D341Med (cell line): ENCODE measurements at regions not wholly inside any gene's neighbourhood (a gene's known extent, or its start where the extent isn't known, plus 50 kb on each side); places are given as distances from the start of the nearest gene placed in this dataset.

ENCODE experiments used
- DNase-seq: peaks from one replicate; pipeline ENCODE4 v3.0.0; 2012; ENCODE audit warnings: low spot score

DNA sequence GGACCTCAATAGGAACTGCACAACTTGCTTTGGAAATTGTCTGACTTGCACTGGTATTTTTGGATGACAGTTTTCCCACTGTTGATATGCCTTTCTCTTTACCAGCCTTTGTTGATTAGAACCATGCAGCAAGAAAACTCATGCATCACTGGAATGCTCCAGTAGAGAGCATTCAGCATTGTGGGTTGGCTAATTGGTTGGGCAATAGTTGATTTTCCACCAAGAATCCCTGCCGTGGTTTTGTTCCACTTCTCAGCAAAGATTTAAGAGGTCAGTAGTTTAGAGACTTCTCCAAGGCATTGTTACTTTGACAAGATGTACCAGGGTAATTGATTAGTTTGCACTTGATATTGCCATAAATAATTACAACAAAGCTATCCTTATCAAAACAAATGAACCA is 260.0 kb downstream of the DHX35 start:
- no peak for DNase-seq

DNA sequence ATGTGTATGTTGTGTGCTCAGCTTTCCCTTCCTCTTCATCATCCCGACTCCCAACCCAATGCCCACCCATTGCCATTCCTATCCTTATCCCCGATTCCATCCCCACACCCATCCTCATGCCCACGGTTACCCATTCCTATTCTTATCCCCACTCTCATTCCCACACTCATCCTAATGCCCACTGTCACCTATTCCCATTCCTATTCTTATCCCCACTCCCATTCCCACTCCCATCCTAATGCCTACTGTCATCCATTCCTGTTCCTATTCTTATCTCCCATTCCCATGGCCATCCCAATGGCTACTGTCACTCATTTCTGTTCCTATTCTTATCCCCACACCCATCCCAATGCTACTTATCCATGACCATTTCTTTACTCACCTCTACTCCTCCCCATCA is 254.1 kb downstream of the DHX35 start:
- DNase-seq = no peak

GRCh38 chr20:39214828-39215227 is 252.7 kb downstream of the DHX35 start:
- DNase-seq = no peak

DNA sequence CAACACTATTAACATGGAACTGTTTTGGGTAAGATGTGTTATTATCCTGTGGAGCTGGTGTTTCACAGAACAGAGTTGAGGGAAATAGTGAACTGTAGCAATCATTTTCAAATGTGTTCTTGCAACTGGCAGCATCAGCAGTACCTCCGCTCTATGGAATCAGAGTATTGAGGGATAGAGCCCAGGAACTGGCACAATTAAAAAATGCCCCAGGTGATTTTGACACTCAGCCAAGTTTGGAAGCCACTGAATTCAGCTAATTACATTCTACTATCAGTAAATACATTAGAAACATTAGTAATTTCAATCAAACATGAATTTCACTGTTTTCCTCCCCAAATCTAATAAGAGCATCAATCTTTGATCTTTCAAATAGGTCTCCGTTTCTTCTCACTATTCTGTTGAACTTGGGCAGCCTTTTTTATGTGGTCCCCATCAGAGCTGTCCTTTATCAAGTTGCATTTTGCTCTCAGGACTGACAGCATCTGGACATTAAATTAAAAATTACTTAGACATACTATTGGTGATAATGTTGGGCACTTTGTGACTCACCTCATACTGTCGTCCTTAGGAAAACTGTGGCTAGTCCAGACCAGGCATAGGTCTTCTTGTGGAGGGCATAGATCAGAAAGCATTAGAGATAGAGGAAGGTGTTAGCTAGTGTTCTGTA is 251.5 kb downstream of the DHX35 start:
- no peak for DNase-seq

DNA sequence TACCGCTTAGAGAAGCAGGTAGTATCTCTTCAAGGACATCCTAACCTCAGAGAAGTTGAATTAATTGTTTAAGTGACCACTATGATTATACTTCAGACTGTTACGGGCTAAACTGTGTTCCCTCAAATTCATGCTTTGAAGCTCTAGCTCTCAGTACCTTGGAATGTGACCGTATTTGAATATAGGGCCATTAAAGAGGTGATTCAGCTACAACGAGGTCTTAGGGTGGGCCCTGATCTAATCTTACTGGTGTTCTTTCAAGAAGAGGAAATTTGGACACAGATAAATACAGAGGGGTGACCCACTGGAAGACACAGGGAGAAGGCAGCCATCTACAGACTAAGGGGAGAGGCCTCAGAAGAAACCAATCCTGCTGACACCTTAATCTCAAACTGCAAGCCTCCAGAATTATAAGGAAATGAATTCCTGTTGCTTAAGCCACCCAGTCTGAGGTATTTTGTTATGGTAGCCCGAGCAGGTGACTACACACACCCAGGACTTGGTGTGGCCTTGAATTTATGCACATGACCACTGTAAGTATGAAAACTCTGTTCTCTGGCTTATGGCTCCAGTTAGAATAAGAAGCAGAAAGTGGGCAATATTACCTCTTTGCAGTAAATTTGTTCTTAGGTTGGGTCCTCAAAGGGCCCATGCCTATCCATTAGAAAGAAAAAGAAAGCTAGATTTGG is 249.1 kb downstream of the DHX35 start:
- no peak for DNase-seq

GRCh38 chr20:39210341-39211036 is 248.3 kb downstream of the DHX35 start:
- DNase-seq = no peak

GRCh38 chr20:39206899-39207564 is 244.9 kb downstream of the DHX35 start:
- no peak for DNase-seq

DNA sequence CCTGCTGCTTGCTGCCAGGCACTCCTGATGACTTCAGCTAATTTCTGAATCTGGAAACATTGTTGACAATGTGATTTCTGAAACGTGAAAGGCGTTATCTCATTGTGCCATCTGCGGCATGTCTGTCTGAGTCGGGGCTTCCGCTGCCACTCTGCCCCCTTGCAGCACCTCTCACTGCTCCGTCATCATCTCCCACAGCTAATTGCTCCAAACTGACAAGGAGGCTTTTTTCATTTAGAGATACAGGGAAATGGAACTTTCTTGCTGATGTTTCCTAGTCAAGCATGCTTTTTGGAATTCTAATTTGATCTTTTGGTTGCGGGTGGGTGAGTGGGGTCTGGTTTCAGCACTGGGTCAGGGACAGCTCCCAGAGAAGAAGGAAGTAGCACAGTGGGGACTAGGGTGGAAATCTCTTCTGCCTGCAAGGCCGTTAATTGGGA is 233.5 kb downstream of the DHX35 start:
- no peak for DNase-seq

DNA sequence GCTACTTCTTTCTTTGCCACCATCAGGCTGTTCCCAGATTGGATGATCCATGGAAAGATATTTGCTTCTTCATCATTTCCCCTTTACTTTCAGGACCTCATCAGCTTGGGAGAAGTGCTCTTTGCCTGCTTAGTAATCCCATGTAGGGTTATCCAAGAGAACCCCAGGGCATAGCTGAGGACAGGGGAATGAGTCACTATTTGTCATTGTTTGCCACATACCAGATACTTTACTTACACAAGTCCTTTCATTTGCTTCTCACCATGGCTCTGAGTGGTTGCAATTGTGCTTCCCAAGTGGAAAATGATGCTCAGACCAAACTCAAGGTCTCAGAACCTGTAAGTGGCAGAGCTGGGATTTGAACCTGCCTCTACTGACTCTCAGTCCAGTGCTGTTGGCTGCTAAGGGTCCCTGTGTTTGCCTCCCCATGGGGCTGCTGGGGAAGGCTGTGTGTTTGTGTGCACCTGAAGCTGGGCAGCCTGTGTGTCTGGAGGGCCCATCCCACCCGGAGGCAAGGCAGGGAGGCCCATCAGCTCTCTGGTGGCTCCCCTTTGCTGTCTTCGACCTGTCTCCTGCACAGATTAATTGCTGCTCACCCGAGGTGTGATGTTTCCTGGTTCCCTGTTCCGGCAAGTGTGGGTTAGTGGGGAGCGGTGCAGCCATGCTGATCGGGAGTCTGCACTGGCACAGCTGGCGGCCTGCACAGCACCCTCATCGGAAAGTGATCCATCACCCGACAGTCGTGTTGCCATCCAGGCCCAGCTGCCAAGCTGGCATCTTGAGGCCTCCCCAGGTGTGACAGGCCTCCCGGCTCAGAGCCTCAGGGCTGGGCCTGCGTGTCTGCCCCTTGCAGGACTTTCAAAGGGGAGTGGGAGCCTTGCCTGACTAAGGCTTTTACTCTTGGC is 228.8 kb downstream of the DHX35 start:
- no peak for DNase-seq

GRCh38 chr20:39188266-39188765 is 226.2 kb downstream of the DHX35 start:
- DNase-seq = no peak

DNA sequence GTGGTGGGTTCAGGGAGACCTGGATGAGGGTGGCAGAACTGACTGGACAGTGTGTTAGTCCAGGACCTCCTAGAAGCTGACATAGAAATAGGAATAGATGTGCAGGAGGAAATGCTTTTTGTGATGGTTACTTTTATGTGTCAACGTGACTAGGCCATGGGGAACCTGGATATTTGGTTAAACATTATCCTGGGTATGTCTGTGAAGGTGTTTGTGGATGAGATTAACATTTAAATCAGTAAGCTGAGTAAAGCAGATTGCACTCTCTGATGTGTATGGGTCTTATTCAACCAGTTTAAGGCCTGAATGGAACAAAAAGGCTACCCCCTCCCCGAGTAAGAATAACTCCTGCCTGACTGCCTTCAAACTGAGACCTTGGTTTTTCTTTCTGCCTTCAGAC is 219.3 kb downstream of the DHX35 start:
- DNase-seq = no peak

GRCh38 chr20:39176457-39176856 is 214.3 kb downstream of the DHX35 start:
- DNase-seq = no peak

DNA sequence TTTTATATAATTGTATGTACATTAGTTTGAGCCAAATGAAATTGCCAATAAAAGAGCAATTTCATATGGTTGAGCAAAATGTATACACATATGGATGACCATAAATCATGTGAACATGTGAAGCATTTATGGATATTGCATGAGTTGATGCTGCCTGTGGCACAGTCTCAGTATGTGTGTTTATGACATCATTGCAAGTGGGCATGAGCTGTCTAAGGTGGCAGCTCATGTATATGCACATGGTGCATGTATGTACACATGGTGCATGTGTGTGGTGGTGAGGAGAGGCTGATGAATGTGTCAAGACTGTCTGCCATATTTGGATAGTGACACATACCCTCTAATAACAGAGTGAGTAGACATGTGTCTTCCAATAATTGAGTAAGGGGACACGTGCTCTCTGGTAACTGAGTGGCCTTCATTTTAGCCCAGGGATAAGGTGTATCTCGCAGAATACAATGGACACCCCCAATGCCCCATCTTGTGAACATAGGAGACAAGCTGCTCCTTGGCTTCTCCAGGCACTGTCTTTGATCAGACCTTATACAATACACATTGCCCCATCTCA is 208.8 kb downstream of the DHX35 start:
- no peak for DNase-seq

GRCh38 chr20:39165099-39165498 is 203.0 kb downstream of the DHX35 start:
- DNase-seq = no peak

- DNase-seq = no peak
Observed at GRCh38 chr20:39164642-39165041, 202.5 kb downstream of the DHX35 start.

DNA sequence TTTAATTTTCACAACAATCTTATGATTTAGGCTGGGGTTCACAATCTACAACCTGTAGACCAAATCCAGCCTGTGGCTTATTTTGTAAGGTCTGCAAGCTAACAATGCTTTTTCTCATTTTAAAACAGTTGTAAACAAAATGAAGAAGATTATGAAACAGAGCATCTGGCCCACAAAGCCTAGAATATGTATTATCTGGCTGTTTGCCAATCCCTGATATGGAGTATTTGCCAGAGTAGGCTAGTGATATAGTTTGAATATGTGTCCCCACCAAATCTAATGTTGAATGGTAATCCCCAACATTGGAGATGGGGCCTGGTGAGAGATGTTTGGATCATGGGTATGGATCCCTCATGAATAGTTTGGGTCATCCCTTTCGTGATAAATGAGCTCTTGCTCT is 201.8 kb downstream of the DHX35 start:
- no peak for DNase-seq

DNA sequence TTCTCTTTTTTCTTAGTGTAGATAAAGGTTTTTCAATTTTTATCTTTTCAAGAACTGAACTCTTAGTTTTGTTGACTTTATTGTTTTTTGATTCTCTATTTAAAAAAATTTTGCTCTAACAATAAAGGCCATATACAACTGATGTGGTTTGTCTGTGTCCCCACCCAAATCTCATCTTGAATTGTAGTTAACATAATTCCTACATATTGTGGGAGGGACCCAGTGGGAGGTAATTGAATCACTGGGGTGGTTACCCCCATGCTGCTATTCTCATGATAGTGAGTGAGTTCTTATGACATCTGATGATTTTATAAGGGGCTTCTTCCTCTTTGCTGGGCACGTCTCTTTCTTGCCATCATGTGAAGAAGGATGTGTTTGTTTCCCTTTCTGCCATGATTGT is 199.8 kb downstream of the DHX35 start:
- DNase-seq = no peak

DNA sequence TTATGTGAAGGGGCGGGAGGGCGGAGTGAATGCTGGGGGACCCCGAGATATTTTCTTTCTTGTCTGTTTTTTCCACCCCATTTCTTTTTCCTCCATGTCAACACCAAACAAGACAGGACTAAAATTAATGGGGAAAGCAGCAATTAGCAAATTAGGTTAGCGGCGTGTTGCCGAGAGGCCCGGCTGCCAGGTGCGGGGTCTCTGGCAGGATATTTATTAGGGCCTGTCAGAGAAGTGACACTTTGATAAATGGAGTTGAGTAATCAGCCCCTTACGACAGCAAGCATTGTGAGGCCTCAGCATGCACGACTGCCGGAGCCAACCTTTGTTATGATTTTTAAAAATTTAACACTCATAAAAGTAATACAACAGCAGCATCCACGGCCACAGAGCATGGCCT is 193.8 kb downstream of the DHX35 start:
- no peak for DNase-seq

GRCh38 chr20:39152742-39153141 is 190.6 kb downstream of the DHX35 start:
- no peak for DNase-seq

GRCh38 chr20:39152126-39152525 is 190.0 kb downstream of the DHX35 start:
- no peak for DNase-seq

DNA sequence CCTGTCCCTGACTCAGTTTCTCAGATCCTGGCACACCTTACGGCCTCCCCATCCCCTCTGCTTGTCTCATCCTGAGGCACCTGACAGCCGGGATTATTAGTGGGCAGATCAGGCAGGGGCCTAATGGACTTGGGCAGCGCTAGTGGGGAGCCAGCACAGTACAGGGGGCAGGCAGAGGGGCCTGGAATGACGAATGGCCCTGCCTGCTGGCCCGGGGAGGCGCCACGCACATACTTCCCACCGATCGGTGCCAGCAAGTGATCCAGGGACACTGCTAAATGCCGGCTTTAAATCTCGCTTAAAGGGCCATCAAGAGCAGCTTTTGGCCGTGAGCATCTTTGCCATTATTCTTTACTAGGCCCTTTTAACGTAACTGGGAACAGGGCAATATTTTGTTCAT is 188.4 kb downstream of the DHX35 start:
- no peak for DNase-seq
